ENCODE measurements at regions not wholly inside any gene's neighbourhood (a gene's known extent, or its start where the extent isn't known, plus 50 kb on each side); places are given as distances from the start of the nearest gene placed in this dataset.

DNA sequence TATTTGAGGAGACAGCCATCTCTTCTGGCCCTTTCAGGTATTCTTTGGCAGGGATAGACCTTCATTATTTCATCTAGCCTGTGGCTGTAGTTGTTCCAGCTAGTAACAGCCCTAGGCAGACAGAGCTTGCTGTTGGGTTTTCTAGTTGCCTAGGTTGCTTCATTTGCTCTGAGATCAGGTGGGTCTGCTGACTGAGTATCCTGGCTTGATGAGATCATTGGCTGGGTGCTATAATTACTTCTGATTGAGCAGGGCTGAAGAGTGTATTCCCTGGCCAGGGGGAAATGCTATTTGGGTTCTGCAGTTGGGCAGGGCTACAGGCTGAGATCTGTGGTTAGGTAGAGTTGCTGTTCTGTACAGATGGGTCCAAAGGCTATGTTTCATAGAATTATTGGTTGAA lies 456.1 kb downstream of the PSAT1 start:
- no peak for TF ChIP-seq GATA3 (IDR thresholded peaks at IDR 0.05; ENCODE audit: low read depth, low read length)
- no peak for TF ChIP-seq GATA2 (IDR thresholded peaks at IDR 0.05; ENCODE audit: low read depth, low read length)

- no peak for TF ChIP-seq GATA3 (IDR thresholded peaks at IDR 0.05; ENCODE audit: low read depth, low read length)
These were observed 460.0 kb downstream of the PSAT1 start for GRCh38 chr9:78756813-78757510.

- no peak for TF ChIP-seq GATA2 (IDR thresholded peaks at IDR 0.05; ENCODE audit: low read depth, low read length)
- no peak for TF ChIP-seq GATA3 (IDR thresholded peaks at IDR 0.05; ENCODE audit: low read depth, low read length)
These were observed 466.5 kb downstream of the PSAT1 start for GRCh38 chr9:78763424-78763823.

DNA sequence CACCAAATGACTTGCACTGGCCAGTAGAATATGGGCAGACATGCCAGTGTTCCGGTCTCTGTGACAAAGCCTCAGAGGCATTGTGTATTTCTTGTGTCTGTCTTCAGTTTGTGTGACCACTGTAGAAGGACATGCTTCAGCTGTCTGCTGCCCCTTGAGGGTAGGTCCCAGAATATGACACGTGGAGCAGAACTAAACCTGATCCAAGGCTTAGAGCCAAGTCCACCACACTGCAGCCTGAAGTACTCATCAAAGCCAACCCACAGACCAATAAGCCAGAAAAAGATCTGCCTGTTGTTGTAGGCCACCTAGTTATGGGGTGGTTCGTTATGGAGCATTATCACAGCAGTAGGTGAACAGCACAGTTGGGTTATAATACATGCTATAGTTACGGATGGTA lies 468.9 kb downstream of the PSAT1 start:
- no peak for TF ChIP-seq GATA3 (IDR thresholded peaks at IDR 0.05; ENCODE audit: low read depth, low read length)

GRCh38 chr9:78767490-78767889 lies 470.6 kb downstream of the PSAT1 start:
- TF ChIP-seq GATA3 (IDR thresholded peaks at IDR 0.05; ENCODE audit: low read depth, low read length) = no peak
- no peak for TF ChIP-seq GATA2 (IDR thresholded peaks at IDR 0.05; ENCODE audit: low read depth, low read length)

- no peak for TF ChIP-seq GATA3 (IDR thresholded peaks at IDR 0.05; ENCODE audit: low read depth, low read length)
- no peak for TF ChIP-seq GATA2 (IDR thresholded peaks at IDR 0.05; ENCODE audit: low read depth, low read length)
These were observed 472.8 kb downstream of the PSAT1 start for GRCh38 chr9:78769690-78770089.

DNA sequence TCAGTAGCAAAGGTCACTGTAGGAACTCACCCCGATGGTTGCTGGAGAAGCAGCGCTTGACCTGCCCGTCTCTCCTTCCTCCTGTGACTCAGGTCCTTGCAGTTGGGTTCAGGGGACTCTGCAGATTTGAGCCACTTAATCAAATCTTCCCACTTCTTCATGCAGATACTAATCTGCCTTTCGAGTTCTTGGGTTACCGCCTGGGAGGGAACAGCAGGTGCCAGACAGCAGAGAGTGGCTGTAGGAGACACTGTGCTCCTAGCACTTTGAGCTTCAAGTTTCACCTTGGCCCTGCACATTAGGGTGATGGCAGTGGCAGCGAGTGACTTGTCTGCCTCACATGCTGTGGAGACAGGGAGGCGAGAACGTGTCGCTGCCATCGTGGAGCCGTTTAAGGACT lies 478.3 kb downstream of the PSAT1 start:
- TF ChIP-seq GATA3 (IDR thresholded peaks at IDR 0.05; ENCODE audit: low read depth, low read length) = no peak
- no peak for TF ChIP-seq GATA2 (IDR thresholded peaks at IDR 0.05; ENCODE audit: low read depth, low read length)

GRCh38 chr9:78775696-78776295 lies 478.9 kb downstream of the PSAT1 start:
- TF ChIP-seq GATA2 (IDR thresholded peaks at IDR 0.05; ENCODE audit: low read depth, low read length) (no peak), GATA3 (IDR thresholded peaks at IDR 0.05; ENCODE audit: low read depth, low read length) (no peak)

- no peak for TF ChIP-seq GATA3 (IDR thresholded peaks at IDR 0.05; ENCODE audit: low read depth, low read length)
- no peak for TF ChIP-seq GATA2 (IDR thresholded peaks at IDR 0.05; ENCODE audit: low read depth, low read length)
These were observed 480.8 kb downstream of the PSAT1 start for GRCh38 chr9:78777747-78778146.

- TF ChIP-seq GATA2 (IDR thresholded peaks at IDR 0.05; ENCODE audit: low read depth, low read length) (no peak), GATA3 (IDR thresholded peaks at IDR 0.05; ENCODE audit: low read depth, low read length) (no peak)
These were observed 481.4 kb downstream of the PSAT1 start for GRCh38 chr9:78778318-78778717.

GRCh38 chr9:78778861-78779374 lies 482.0 kb downstream of the PSAT1 start:
- TF ChIP-seq GATA3 (IDR thresholded peaks at IDR 0.05; ENCODE audit: low read depth, low read length) (no peak), GATA2 (IDR thresholded peaks at IDR 0.05; ENCODE audit: low read depth, low read length) (no peak)

- TF ChIP-seq GATA3 (IDR thresholded peaks at IDR 0.05; ENCODE audit: low read depth, low read length) (no peak), GATA2 (IDR thresholded peaks at IDR 0.05; ENCODE audit: low read depth, low read length) (no peak)
These were observed 484.8 kb downstream of the PSAT1 start for GRCh38 chr9:78781681-78782080.

DNA sequence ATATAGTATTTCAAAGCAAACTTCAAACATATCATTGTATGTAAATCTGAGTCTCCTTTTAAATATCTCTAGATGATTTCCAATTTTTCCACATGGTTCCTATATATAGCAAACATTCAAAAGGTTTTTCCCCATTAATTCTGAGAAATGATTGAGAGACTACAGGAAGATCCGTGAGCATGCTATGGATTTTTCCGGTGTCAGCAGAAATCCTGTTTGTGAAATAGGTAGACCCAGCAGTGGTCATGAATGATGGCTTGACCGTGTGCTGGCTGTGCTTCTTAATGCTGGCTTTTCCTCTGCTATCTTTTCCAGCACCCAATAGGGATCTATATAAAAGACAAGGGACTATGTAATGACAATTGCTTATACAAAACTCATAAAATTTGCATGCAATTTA lies 485.3 kb downstream of the PSAT1 start:
- TF ChIP-seq GATA2 (IDR thresholded peaks at IDR 0.05; ENCODE audit: low read depth, low read length) = no peak
- TF ChIP-seq GATA3 (IDR thresholded peaks at IDR 0.05; ENCODE audit: low read depth, low read length) = no peak

DNA sequence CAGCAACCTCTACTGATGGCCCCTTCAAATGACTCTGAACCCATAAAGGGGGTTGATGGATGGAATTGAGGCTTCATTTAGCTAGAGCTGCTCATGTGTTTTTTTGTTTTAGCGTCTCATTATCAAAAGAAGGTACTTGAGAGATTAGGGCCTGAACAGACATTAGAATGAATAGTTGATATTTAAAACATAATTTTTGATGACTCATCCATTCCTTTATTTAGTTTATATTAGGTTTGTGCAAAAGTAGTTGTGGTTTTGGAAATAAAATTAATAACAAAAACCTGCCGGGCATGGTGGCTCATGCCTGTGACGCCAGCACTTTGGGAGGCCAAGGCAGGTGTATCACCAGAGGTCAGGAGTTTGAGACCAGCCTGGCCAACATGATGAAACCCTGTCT lies 485.9 kb downstream of the PSAT1 start:
- TF ChIP-seq GATA3 (IDR thresholded peaks at IDR 0.05; ENCODE audit: low read depth, low read length) (no peak), GATA2 (IDR thresholded peaks at IDR 0.05; ENCODE audit: low read depth, low read length) (no peak)

DNA sequence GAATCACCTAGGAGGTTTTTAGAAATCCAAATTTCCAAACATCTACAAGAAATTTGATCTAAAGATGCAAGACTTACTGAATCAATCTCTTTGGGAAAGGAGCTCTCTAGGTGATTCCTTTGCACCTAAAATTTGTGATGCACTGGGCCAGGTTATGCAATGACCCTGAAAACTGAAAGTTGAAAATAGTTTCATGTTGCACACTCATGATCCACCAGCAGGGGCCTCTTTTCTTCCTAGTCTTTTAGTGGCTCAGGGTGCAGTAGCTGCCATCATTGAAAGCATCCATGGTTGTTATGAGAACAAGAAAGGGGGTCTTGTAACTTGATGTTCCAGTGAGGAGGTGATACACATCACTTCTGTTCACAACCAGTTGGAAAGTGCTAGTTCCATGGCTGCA lies 486.8 kb downstream of the PSAT1 start:
- TF ChIP-seq GATA2 (IDR thresholded peaks at IDR 0.05; ENCODE audit: low read depth, low read length) (no peak), GATA3 (IDR thresholded peaks at IDR 0.05; ENCODE audit: low read depth, low read length) (no peak)

Data from SH-SY5Y (cell line).